Kidney capillary endothelial cell (primary cell): ENCODE measurements at regions not wholly inside any gene's neighbourhood (a gene's known extent, or its start where the extent isn't known, plus 50 kb on each side); places are given as distances from the start of the nearest gene placed in this dataset.

Experiments used
- DNase-seq: peaks from one replicate; pipeline ENCODE4 v3.0.0-alpha.2; 2018; ENCODE audit warnings: low spot score

GRCh38 chr7:33661430-33662160, 243.7 kb upstream of the BMPER start:
- no peak for DNase-seq

GRCh38 chr7:33666531-33666930, 238.8 kb upstream of the BMPER start:
- no peak for DNase-seq

DNA sequence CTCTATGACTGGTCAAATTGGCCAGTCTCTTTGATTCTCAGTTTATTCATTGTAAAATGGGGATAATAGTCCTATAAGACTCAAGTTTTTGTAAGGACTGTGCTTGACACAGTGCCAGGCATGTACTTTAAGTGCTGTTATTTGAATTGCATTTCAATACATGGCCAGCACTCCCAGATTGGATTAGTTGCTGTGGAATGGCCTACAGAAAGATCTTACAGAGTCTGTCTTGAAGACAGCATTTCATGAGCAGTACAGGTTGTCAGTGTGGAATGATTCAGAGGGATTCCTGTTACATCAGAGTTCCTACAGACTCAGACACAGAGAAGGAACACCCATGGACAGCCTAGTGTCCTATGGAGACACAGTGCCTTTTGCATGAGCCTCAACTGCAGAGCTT, 238.1 kb upstream of the BMPER start:
- peak; percentile 7 for DNase-seq

DNA sequence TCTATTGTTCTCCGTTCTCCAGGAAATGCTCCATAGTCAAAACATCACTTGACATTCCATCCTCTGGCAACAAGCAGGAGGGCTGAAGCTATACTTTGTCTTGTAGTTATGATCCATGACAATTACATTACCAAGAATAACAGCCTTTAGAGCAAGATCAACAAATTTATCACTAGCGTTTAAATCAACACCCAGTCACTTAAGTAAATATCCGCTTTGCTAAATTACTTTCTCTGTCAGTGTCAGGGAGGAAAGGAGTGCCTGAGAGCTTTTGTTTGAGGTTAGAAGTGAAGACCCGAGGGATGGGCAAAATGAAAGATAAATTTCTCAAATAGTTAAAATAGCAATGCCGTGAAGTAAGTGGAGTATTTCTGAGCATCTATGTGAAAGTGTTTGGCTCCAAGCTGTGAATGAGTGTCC, 236.1 kb upstream of the BMPER start:
- DNase-seq: peak; percentile 49

DNA sequence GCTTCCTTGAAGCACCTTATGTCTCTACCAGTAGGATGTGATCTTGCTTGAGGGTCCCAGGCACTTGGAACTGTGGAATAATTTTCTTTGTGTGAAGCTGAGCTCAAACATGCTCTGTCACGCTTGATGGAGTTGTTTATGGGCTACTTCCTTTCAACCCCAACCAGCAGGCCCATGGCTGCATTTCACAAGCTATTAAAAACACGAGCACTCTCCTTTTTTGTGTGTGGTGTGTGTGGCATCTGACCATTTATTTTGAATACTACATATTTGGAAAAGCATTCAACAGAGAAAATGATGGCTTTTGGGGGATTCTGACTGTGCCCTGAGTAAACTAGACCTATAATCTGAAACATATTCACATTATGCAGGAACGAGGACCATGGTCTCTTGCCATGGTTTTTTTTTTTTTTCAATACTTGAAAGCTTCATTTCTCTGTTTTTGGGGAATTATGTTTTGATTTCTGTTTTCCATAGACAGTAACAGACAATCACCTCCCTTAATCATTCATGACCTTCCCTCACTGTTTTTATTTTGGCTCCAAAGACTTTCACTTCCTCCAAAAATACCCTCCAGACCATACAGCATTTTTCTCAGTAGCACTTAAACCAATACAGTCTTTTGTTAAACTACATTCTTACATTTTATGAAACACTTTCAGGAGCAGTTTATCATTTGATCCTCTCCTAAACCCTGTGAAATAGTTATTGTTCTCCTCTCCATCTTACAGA, 233.6 kb upstream of the BMPER start:
- no peak for DNase-seq

DNA sequence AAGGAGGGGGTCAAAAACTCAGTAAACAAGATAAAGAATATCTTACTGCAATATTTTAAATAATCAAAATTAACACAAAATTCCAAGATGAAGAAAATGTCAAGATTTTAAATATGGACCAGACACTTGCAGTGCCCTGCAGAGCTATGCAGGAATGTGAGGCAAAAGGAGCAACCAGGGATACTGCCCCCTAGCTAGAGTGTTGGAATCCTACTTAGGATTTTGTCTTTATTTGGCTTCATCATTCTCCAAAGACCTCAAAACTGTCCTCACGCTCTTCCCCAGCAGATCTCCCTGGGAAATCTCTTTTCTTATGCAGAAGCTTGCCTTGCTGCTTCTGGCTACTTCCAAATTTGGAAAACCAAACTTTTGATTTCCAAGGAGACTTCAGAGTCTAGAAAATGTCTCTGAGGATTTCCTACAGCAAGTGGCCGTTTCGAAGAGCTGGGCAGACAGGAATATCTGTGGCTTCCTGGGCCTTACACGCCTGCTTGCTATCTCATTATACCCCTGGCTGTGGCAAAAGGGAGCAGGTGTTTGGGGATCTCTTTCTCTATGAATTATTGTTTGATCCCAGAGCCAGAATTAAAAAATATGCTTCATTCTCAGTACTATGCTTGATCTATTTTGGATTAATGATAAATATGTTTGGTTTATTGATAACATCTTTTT, 232.2 kb upstream of the BMPER start:
- DNase-seq: no peak

- DNase-seq: no peak
These were observed 230.4 kb upstream of the BMPER start for GRCh38 chr7:33674804-33675411.

- DNase-seq: no peak
These were observed 227.8 kb upstream of the BMPER start for GRCh38 chr7:33677556-33677955.

GRCh38 chr7:33678569-33679335, 226.6 kb upstream of the BMPER start:
- no peak for DNase-seq

- DNase-seq: no peak
These were observed 224.7 kb upstream of the BMPER start for GRCh38 chr7:33680682-33681081.

DNA sequence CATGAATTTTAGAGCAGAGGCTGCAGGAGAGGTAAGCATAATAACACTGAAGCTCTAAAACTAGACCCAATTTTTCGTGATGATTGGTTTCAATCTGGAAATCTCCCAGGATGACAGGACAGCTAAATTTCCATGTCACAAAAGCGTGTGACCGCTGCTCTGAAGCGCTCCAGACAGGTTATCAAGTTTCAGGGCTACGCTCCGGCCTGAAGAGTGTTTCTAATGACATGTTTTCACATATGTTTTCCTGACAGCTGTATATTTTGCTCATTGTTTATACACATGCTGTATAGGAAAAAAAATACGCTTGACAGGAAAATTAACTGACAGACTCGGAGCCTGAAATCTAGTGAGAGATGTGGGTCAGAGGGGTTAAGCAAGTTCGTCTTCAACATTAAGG, 219.8 kb upstream of the BMPER start:
- DNase-seq: no peak

DNA sequence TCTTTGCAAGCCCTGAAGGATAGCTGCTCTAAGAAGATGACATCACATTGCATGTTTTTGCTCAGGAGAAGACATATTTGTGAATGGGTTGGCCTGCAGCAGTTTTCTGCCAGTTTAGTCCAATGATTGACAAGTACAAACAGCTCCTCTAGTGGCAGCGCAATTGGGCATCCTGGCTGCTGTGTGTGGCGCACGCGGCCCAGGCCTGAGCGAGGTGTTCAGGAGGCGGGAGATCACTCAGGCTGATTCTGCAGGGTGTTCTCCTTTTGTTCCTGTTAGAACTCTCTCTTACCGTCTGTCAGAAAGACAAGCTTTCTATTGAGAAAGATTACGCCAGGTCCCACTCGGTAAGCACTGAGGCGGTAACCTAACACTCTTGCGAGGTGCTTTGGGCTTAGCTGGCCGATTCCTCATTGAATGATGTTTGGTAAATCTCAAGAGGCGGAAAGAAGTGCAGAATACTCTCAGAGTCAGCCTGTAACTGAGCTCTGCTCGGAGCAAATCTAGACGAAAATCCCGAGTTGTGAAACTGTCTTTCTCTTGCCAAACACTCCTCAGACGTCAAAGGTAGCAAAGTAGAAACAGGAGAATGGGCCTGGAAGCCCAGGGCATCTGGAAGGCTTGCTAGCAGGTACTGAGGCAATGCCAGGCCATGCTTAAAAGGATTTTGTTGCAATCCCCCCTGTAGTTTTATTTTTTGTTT, 219.2 kb upstream of the BMPER start:
- no peak for DNase-seq

- DNase-seq: no peak
These were observed 217.7 kb upstream of the BMPER start for GRCh38 chr7:33687625-33688024.

GRCh38 chr7:33691180-33691579, 214.2 kb upstream of the BMPER start:
- DNase-seq: no peak

DNA sequence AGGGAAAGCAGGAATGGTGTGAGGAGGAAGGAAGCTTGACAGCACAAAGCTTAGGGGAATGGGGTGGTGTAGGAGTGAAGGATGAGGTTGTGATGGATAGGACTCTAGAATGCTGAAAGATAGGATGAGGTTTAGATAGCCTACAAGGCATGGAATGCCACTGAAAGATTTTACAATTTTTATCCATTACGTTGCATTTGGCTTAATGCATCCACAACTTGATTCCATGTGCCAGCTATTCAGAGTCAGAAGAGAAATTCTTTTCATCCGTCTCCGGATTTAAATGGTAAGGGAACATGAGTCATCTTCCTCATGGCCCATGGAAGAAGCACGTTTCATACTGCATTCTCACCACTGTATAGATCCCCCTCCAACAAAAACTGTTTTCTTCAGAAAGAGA, 212.4 kb upstream of the BMPER start:
- peak; percentile 8 for DNase-seq

DNA sequence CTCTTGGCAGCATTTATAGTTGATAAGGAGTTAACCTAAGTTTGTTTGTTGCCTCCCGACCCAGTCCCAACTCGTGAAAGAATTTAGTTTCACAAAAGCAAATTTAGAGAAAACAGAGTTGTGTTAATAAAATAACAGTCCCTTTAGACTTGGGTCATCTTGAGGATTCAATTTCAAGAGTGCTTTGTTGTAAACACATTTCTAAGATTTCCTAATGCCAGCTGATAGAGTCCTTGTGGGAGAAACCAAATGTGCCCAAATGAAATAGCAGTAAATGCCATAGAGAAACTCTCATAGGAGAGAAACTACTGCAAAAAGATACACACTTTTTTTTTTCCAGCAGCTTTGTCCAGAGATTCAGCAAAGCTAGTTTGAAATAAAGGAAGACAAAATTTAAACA, 211.3 kb upstream of the BMPER start:
- no peak for DNase-seq

DNA sequence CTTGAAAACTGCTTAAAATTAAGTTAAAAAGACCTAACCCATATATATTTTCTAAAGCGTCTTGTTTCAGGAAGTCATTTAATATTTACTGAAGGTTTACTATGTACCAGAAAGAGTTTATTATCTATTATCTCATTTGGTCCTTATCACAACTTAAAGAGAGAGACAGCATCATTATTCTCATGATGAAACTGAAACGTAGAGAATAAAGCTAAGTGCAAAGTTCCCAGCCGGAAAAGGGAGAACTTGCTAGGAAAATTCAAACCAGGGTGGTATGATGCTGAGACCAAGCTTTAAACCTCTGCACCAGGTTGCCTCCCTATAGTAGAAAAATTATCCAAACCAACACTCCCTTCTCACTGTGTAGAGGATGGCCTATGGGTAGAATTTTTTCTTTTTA, 207.7 kb upstream of the BMPER start:
- no peak for DNase-seq

DNA sequence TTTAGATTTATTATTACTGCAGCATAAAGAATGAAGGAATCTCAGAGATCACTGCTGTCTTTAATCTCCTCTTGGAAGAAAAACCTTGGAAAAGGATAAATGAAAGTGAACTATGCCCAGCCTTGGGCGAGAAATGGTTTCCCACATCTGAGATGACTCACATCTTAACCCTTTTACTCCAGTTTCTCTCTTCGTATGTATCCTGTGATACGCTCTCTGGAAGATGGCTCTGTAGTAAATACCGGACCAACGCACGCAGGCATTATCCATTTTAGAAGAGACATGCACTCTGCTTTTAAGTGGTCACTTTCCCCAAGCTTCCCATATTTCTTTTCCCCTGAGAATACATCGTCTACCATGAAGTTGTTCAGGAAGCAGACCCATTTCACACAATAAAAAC, 207.3 kb upstream of the BMPER start:
- no peak for DNase-seq

GRCh38 chr7:33698692-33699128, 206.6 kb upstream of the BMPER start:
- no peak for DNase-seq

GRCh38 chr7:33700001-33700899, 205.1 kb upstream of the BMPER start:
- DNase-seq: no peak
